MCF 10A (cell line): ENCODE measurements at regions not wholly inside any gene's neighbourhood (a gene's known extent, or its start where the extent isn't known, plus 50 kb on each side); places are given as distances from the start of the nearest gene placed in this dataset.

Source experiments
- BruUV-seq: library from RNA; stranded (reverse); fragments of 400-500 nt; replicated peaks from 2 replicates; lab custom pipeline; 2021; lab: Mats Ljungman, UMichigan
- CTCF ChIA-PET: fragments of 300-600 bp; sonication (Branson Sonifier 250); formaldehyde crosslinking; extraction: SDS; loops from one replicate; lab custom pipeline; 2021; ENCODE audit warnings: antibody characterized with exemption, inconsistent platforms; lab: Yijun Ruan, JAX
- POLR2A ChIA-PET: fragments of 300-600, 350-650 bp; sonication (Branson Sonifier 250); formaldehyde crosslinking; extraction: SDS; loops from one replicate; lab custom pipeline; 2020; ENCODE audit warnings: antibody characterized with exemption, inconsistent platforms; lab: Yijun Ruan, JAX
- DNase-seq: peaks from one replicate; pipeline ENCODE4 v3.0.0-alpha.2; 2018; ENCODE audit not compliant: unreplicated experiment
- H3K27ac Mint-ChIP-seq: one replicate; pipeline ENCODE4 v1.8.0; 2022; ENCODE audit warnings: mild to moderate bottlenecking, low read depth, mixed read lengths; ENCODE audit not compliant: unreplicated experiment
- H3K27me3 Mint-ChIP-seq: one replicate; pipeline ENCODE4 v1.8.0; 2022; ENCODE audit warnings: mixed read lengths; ENCODE audit not compliant: insufficient read depth, unreplicated experiment
- H3K36me3 Mint-ChIP-seq: one replicate; pipeline ENCODE4 v1.8.0; 2022; ENCODE audit warnings: mild to moderate bottlenecking, moderate library complexity, mixed read lengths; ENCODE audit not compliant: insufficient read depth, unreplicated experiment
- H3K4me1 Mint-ChIP-seq: one replicate; pipeline ENCODE4 v1.8.0; 2022; ENCODE audit warnings: mixed read lengths; ENCODE audit not compliant: insufficient read depth, unreplicated experiment
- H3K4me3 Mint-ChIP-seq: one replicate; pipeline ENCODE4 v1.8.0; 2022; ENCODE audit warnings: mild to moderate bottlenecking, moderate library complexity, mixed read lengths; ENCODE audit not compliant: unreplicated experiment
- H3K9me3 Mint-ChIP-seq: one replicate; pipeline ENCODE4 v1.8.0; 2022; ENCODE audit warnings: mixed read lengths; ENCODE audit not compliant: unreplicated experiment
- CTCF ChIP-seq: fragments of 200-600 bp; IDR thresholded peaks from one replicate; pipeline ENCODE4 v1.8.0; 2022; ENCODE audit warnings: antibody characterized with exemption, mild to moderate bottlenecking; ENCODE audit not compliant: unreplicated experiment
- intact Hi-C: fragments of 100-400 bp; cut with micrococcal nuclease; formaldehyde crosslinking; loops from 2 replicates; pipeline ENCODE4 v1.14.1; 2022

- ChIA-PET POLR2A (no interaction called here), CTCF (interaction anchor here (0.6 to 1.9 kb wide), 3 partner anchors 9 to 296 kb away, joined by 3 to 9 read pairs (median 3); no protein-coding TSS in a partner anchor)
- DNase-seq, result no peak
- H3K4me3 Mint-ChIP-seq, result no peak overlapping the region
- peaks cover 10% of the 10 kb centered on the region for H3K9me3 Mint-ChIP-seq
- intact Hi-C loops, result no loop called here
- H3K27me3 Mint-ChIP-seq, result no peaks in the 10 kb centered on the region
- H3K36me3 Mint-ChIP-seq, result peaks cover 6% of the 10 kb centered on the region
- no peak for TF ChIP-seq CTCF
- H3K4me1 Mint-ChIP-seq, result no peaks in the 10 kb centered on the region
- BruUV-seq, result no TSS peak
- no peak overlapping the region for H3K27ac Mint-ChIP-seq
Observed at GRCh38 chr10:37733822-37734221, 123.6 kb downstream of the ZNF248 start.

GRCh38 chr10:37732685-37733084, 124.7 kb downstream of the ZNF248 start:
- peaks cover 10% of the 10 kb centered on the region for H3K9me3 Mint-ChIP-seq
- no peak for TF ChIP-seq CTCF
- no TSS peak for BruUV-seq
- no peaks in the 10 kb centered on the region for H3K4me1 Mint-ChIP-seq
- ChIA-PET POLR2A (no interaction called here), CTCF (interaction anchor here (0.7 kb wide), 1 partner anchor 486 kb away, joined by 3 read pairs; no protein-coding TSS in a partner anchor)
- H3K27ac Mint-ChIP-seq, result no peak overlapping the region
- H3K36me3 Mint-ChIP-seq, result peaks cover 6% of the 10 kb centered on the region
- no peaks in the 10 kb centered on the region for H3K27me3 Mint-ChIP-seq
- no peak overlapping the region for H3K4me3 Mint-ChIP-seq
- intact Hi-C loops, result no loop called here
- no peak for DNase-seq

GRCh38 chr10:37728830-37729229, 128.6 kb downstream of the ZNF248 start:
- no peak overlapping the region for H3K27ac Mint-ChIP-seq
- intact Hi-C loops, result no loop called here
- H3K9me3 Mint-ChIP-seq, result peaks cover 10% of the 10 kb centered on the region
- ChIA-PET POLR2A (no interaction called here), CTCF (no interaction called here)
- H3K36me3 Mint-ChIP-seq, result no peaks in the 10 kb centered on the region
- no peak for DNase-seq
- no peaks in the 10 kb centered on the region for H3K27me3 Mint-ChIP-seq
- no peaks in the 10 kb centered on the region for H3K4me1 Mint-ChIP-seq
- no TSS peak for BruUV-seq
- H3K4me3 Mint-ChIP-seq, result no peak overlapping the region
- no peak for TF ChIP-seq CTCF

GRCh38 chr10:37727491-37728352, 129.7 kb downstream of the ZNF248 start:
- Mint-ChIP-seq H3K27ac (no peak overlapping the region), H3K9me3 (peaks cover 10% of the 10 kb centered on the region), H3K4me1 (no peaks in the 10 kb centered on the region), H3K36me3 (no peaks in the 10 kb centered on the region), H3K4me3 (no peak overlapping the region), H3K27me3 (no peaks in the 10 kb centered on the region)
- POLR2A ChIA-PET, result no interaction called here
- intact Hi-C loops, result no loop called here
- BruUV-seq, result no TSS peak
- DNase-seq, result no peak
- TF ChIP-seq CTCF, result no peak
- CTCF ChIA-PET, result interaction anchor here (0.7 to 1.4 kb wide), 3 partner anchors 13 to 27 kb away, joined by 3 read pairs; no protein-coding TSS in a partner anchor
